Mucosa of descending colon (tissue), 3 donors: ENCODE measurements at regions not wholly inside any gene's neighbourhood (a gene's known extent, or its start where the extent isn't known, plus 50 kb on each side); places are given as distances from the start of the nearest gene placed in this dataset.

Experiments used
- ATAC-seq: fragments of 200-7000 bp; cut with Tn5 transposase; one replicate; pipeline ENCODE4 v1.9.1; 2020; ENCODE audit warnings: mild to moderate bottlenecking, moderate library complexity
- DNase-seq, 3 donors: peaks; one replicate each; pipeline ENCODE4 v3.0.0-alpha.2; 2020
- H3K36me3 ChIP-seq: fragments of 200-600 bp; one replicate; pipeline ENCODE4 v1.8.0; 2021; ENCODE audit warnings: low read depth, mild to moderate bottlenecking
- H3K4me1 ChIP-seq: fragments of 200-600 bp; one replicate; pipeline ENCODE4 v1.8.0; 2021; ENCODE audit warnings: low read depth, mild to moderate bottlenecking
- H3K4me3 ChIP-seq: fragments of 200-600 bp; one replicate; pipeline ENCODE4 v1.8.0; 2021; ENCODE audit warnings: mild to moderate bottlenecking
- H3K9me3 ChIP-seq: fragments of 200-600 bp; one replicate; pipeline ENCODE4 v1.8.0; 2021; ENCODE audit warnings: mild to moderate bottlenecking
- intact Hi-C, 2 donors: fragments of 100-400 bp; cut with DNase I in 1 of 2; cut with micrococcal nuclease in 1 of 2; formaldehyde crosslinking; loops; one replicate each; pipeline versions ENCODE4 v1.11.0 to v1.11.1; 2022; cut with DNase I, micrococcal nuclease
- TF ChIP-seq, protein P1 (sequence below): fragments of 200-600 bp; IDR thresholded peaks from one replicate; pipeline ENCODE4 v1.8.0; 2022; ENCODE audit warnings: antibody characterized with exemption, mild to moderate bottlenecking
- donor health status: DM: no; HTN: no; CAD: no; lungs with moderate emphysema.
- donor health status: DM: no; HTN: no; CAD: no.
- donor health status: DM: no; HTN: yes; CAD: no.

DNA sequence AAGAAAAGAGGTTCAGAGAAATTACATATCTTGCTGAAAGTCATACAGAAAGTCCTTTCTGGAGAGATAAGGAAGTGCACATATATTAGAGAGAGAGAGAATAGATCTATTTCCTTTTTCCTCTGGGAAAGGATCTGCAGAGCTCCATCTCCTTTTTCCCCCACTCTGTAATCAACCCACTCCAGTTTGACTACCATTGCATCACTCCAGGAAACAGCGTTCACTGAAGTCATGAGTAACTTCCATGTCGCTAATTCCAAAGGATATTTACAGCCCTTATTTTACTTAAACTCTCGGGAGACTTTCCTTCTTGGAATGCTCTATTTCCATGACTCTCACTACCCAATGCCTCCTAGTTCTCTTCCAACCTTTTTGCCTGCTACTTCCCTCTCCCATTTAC is 72.5 kb upstream of the PARP11 start:
- no peak for ATAC-seq
- no peak overlapping the region for H3K4me3 ChIP-seq
- TF ChIP-seq, protein P1, sequence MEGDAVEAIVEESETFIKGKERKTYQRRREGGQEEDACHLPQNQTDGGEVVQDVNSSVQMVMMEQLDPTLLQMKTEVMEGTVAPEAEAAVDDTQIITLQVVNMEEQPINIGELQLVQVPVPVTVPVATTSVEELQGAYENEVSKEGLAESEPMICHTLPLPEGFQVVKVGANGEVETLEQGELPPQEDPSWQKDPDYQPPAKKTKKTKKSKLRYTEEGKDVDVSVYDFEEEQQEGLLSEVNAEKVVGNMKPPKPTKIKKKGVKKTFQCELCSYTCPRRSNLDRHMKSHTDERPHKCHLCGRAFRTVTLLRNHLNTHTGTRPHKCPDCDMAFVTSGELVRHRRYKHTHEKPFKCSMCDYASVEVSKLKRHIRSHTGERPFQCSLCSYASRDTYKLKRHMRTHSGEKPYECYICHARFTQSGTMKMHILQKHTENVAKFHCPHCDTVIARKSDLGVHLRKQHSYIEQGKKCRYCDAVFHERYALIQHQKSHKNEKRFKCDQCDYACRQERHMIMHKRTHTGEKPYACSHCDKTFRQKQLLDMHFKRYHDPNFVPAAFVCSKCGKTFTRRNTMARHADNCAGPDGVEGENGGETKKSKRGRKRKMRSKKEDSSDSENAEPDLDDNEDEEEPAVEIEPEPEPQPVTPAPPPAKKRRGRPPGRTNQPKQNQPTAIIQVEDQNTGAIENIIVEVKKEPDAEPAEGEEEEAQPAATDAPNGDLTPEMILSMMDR, result no peak
- H3K4me1 ChIP-seq, result no peaks in the 10 kb centered on the region
- H3K9me3 ChIP-seq, result no peaks in the 10 kb centered on the region
- H3K36me3 ChIP-seq, result no peaks in the 10 kb centered on the region
- intact Hi-C loops, result no loop called here
- DNase-seq, result no peak

DNA sequence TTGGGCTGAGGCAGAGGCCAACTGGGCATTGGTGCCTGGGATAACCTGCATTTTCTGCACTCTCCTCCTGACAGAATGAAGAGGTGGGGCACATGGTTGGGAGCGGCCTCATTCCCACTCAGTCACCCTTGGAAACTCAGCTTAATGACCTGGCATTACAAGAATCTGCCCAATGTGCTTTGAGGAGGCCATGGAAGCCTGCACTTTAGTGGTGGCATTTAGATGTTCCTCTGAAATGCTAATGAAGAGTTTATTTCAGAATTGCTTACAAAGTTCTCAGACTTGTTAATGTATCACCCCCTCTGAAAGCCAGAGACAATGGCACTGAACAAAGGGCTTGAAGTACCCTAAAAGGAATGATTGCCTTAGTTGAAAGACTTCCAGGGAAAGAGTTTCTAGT is 71.4 kb upstream of the PARP11 start:
- intact Hi-C loops, result no loop called here
- no peaks in the 10 kb centered on the region for H3K9me3 ChIP-seq
- DNase-seq (no peak), ATAC-seq (no peak)
- no peaks in the 10 kb centered on the region for H3K36me3 ChIP-seq
- no peaks in the 10 kb centered on the region for H3K4me1 ChIP-seq
- H3K4me3 ChIP-seq, result no peak overlapping the region
- TF ChIP-seq, protein P1, result no peak

DNA sequence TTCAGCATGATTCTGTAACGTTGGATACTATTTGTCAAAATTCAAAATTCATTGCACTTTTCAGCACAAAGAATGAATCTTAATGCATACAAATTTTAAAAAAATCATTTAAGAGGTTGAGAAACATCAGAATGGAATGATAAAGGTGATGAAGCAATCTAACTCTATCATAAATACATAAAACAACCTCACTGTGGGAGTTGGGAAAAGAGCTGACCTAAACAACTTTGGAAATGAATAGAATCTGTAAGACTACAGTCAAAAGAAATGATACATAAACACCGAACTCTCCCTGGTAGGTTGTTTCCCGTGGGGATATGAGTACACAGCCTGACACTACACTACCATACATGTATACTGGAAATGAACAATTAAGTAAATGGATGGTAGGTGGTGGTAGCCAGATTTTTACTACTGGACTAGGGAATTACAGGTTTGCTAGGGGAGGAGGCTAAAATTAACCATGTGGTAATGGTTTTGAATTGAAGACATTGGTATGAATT is 64.9 kb upstream of the PARP11 start:
- Histone ChIP-seq H3K36me3 (no peaks in the 10 kb centered on the region), H3K4me1 (no peaks in the 10 kb centered on the region), H3K4me3 (no peak overlapping the region), H3K9me3 (no peaks in the 10 kb centered on the region)
- TF ChIP-seq, protein P1, result no peak
- no peak for ATAC-seq
- intact Hi-C loops, result no loop called here
- DNase-seq, result no peak

DNA sequence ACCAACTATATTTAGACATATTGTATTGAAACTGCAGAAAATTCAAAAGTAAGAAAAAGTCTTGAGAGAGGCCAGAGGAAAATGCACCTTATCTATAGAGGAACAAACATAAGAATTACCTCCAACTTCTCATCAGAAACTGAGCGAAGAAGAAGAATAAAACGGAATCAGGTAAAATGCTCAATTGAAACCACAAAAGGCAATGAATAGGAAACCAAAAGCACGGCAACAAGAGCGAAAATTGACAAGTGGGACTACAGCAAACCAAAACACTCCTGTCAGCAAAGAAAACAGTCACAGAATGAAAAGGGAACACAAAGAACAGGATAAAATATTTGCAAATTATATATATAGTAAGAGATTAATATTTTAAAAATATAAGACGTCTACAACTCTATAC is 61.9 kb upstream of the PARP11 start:
- Histone ChIP-seq H3K36me3 (no peaks in the 10 kb centered on the region), H3K4me3 (no peak overlapping the region), H3K9me3 (no peaks in the 10 kb centered on the region), H3K4me1 (no peaks in the 10 kb centered on the region)
- intact Hi-C loops, result no loop called here
- TF ChIP-seq, protein P1, result no peak
- ATAC-seq, result no peak
- DNase-seq, result no peak

DNA sequence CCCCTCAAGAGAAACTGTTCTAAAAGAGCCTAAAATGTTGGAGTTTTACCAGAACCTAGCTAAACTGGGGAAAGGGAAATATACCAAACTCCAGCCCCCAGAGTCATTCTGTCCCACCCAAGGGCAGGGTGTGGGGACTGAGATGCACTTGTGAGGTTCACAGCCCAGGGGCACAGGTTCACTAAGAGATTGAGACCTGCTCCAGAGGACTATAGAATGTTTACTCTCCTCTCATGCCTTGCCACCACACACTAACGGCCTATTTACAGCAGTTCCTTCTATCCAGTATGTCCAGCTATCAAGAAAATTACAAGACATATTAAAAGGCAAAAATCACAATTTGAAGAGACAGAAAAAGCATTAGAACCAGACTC is 60.6 kb upstream of the PARP11 start:
- DNase-seq (no peak), ATAC-seq (no peak)
- H3K36me3 ChIP-seq, result no peaks in the 10 kb centered on the region
- H3K9me3 ChIP-seq, result no peaks in the 10 kb centered on the region
- H3K4me1 ChIP-seq, result no peaks in the 10 kb centered on the region
- intact Hi-C loops, result no loop called here
- no peak overlapping the region for H3K4me3 ChIP-seq
- TF ChIP-seq, protein P1, result no peak
